Upper lobe of right lung (tissue), 1 donor: ENCODE measurements at regions not wholly inside any gene's neighbourhood (a gene's known extent, or its start where the extent isn't known, plus 50 kb on each side); places are given as distances from the start of the nearest gene placed in this dataset.

Experiments used
- ATAC-seq: fragments of 200-7000 bp; cut with Tn5 transposase; one replicate; pipeline ENCODE4 v1.9.1; 2020; ENCODE audit warnings: mild to moderate bottlenecking, moderate library complexity
- DNase-seq: peaks from one replicate; pipeline ENCODE4 v3.0.0-alpha.2; 2020
- H3K27ac ChIP-seq: fragments of 200-600 bp; one replicate; pipeline ENCODE4 v1.8.0; 2022
- H3K27me3 ChIP-seq: fragments of 200-600 bp; one replicate; pipeline ENCODE4 v1.8.0; 2022; ENCODE audit warnings: mild to moderate bottlenecking
- H3K36me3 ChIP-seq: fragments of 200-600 bp; one replicate; pipeline ENCODE4 v1.8.0; 2022
- H3K4me1 ChIP-seq: fragments of 200-600 bp; one replicate; pipeline ENCODE4 v1.8.0; 2022
- H3K4me3 ChIP-seq: fragments of 200-600 bp; one replicate; pipeline ENCODE4 v1.8.0; 2022; ENCODE audit warnings: mild to moderate bottlenecking
- H3K9me3 ChIP-seq: fragments of 200-600 bp; one replicate; pipeline ENCODE4 v1.8.0; 2022
- CTCF ChIP-seq: fragments of 200-600 bp; IDR thresholded peaks from one replicate; pipeline ENCODE4 v1.8.0; 2022; ENCODE audit warnings: antibody characterized with exemption
- intact Hi-C: fragments of 100-400 bp; cut with DNase I; formaldehyde crosslinking; loops from one replicate; pipeline ENCODE4 v1.11.0; 2022
- donor health status: DM: no; HTN: yes; CAD: no; lungs with severe emphysema.

GRCh38 chr1:94619731-94620130 is 78.2 kb upstream of the F3 start:
- ATAC-seq = no peak

GRCh38 chr1:94617957-94618739 is 76.6 kb upstream of the F3 start:
- Histone ChIP-seq H3K36me3 (no peaks in the 10 kb centered on the region), H3K4me1 (peaks cover 11% of the 10 kb centered on the region), H3K27me3 (no peaks in the 10 kb centered on the region), H3K4me3 (no peak overlapping the region), H3K9me3 (no peaks in the 10 kb centered on the region), H3K27ac (no peak overlapping the region)
- no peak for DNase-seq
- no peak for ATAC-seq
- intact Hi-C loops = no loop called here
- no peak for TF ChIP-seq CTCF

More at GRCh38 chr1:94619731-94620130, 78.2 kb upstream of the F3 start:
- Histone ChIP-seq H3K27me3 (no peaks in the 10 kb centered on the region), H3K9me3 (no peaks in the 10 kb centered on the region), H3K4me1 (peaks cover 11% of the 10 kb centered on the region), H3K4me3 (no peak overlapping the region), H3K27ac (no peak overlapping the region), H3K36me3 (no peaks in the 10 kb centered on the region)
- no peak for DNase-seq
- intact Hi-C loops = no loop called here
- TF ChIP-seq CTCF = no peak

- H3K4me1 ChIP-seq = peaks cover 16% of the 10 kb centered on the region
- intact Hi-C loops = no loop called here
- H3K27me3 ChIP-seq = no peaks in the 10 kb centered on the region
- no peak for TF ChIP-seq CTCF
- no peak for ATAC-seq
- no peak overlapping the region for H3K27ac ChIP-seq
- no peaks in the 10 kb centered on the region for H3K36me3 ChIP-seq
- no peak overlapping the region for H3K4me3 ChIP-seq
- no peaks in the 10 kb centered on the region for H3K9me3 ChIP-seq
- DNase-seq = no peak
Measured at GRCh38 chr1:94617134-94617805, 75.7 kb upstream of the F3 start.

GRCh38 chr1:94616506-94616905 is 74.9 kb upstream of the F3 start:
- no peaks in the 10 kb centered on the region for H3K9me3 ChIP-seq
- no peak for DNase-seq
- no peaks in the 10 kb centered on the region for H3K27me3 ChIP-seq
- H3K4me3 ChIP-seq = no peak overlapping the region
- no peak for TF ChIP-seq CTCF
- no peak for ATAC-seq
- intact Hi-C loops = no loop called here
- H3K4me1 ChIP-seq = peaks cover 15% of the 10 kb centered on the region
- no peak overlapping the region for H3K27ac ChIP-seq
- no peaks in the 10 kb centered on the region for H3K36me3 ChIP-seq

- TF ChIP-seq CTCF = no peak
- no peaks in the 10 kb centered on the region for H3K27me3 ChIP-seq
- peaks cover 4% of the 10 kb centered on the region for H3K4me1 ChIP-seq
- H3K27ac ChIP-seq = no peak overlapping the region
- ATAC-seq = peak; percentile 92
- DNase-seq = no peak
- intact Hi-C loops = no loop called here
- no peak overlapping the region for H3K4me3 ChIP-seq
- H3K9me3 ChIP-seq = no peaks in the 10 kb centered on the region
- no peaks in the 10 kb centered on the region for H3K36me3 ChIP-seq
Measured at GRCh38 chr1:94614996-94615395, 73.4 kb upstream of the F3 start.
